Amygdala (tissue), 56 donors: ENCODE measurements at regions not wholly inside any gene's neighbourhood (a gene's known extent, or its start where the extent isn't known, plus 50 kb on each side); places are given as distances from the start of the nearest gene placed in this dataset.

ENCODE experiments used
- DNase-seq, 56 donors: peaks; one replicate each; lab custom pipeline; 2025; lab: John Stamatoyannopoulos, UW

DNA sequence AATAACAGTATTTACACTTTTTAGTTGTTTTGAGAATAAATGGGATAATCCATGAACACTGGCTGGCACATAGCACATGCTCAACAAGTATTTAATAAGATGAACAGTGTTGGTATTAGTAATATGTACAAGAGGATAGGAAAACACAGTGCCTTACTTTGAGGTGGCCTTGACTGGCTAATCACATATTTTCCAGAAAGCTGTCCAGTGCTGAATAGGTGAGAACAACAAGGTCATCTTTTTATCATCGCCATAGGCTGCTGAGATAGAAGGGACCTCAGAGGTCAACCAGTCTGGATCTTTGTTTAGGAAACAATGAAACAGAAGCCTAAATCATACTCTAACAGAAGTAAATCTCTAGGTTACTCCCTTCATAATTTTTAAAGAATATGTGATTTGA, 89.7 kb upstream of the BCL9 start:
- no peak for DNase-seq

DNA sequence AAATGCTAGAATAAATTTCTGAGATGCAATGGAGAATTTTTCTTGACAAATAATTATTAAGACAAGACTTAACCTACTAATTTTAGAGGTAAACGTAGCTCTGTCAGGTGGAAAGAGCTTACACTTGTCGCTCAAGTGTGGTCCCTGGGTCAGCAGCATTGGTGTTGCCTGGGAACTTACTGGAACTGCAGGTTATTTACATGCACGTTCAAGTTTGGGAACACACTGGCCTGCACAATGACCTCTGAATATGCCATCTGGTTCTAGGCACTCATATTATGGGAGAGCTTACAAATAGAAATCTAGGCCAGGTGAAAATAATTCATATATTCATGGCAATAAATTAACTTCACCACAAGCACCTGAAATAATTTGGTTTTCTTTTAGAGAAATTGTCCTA, 88.5 kb upstream of the BCL9 start:
- no peak for DNase-seq

DNA sequence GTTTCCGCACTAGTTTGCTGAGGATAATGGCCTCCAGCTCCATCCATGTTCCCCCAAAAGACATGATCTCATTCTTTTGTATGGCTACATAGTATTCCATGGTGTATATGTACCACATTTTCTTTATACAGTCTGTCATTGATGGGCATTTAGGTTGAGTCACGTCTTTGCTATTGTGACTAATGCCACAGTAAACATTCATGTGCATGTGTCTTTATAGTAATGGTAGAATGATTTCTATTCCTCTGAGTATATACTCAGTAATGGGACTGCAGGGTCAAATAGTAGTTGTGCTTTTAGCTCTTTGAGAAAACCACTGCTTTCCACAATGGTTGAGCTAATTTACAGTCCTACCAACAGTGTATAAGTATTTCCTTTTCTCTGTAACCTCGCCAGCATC, 78.3 kb upstream of the BCL9 start:
- DNase-seq: no peak

DNA sequence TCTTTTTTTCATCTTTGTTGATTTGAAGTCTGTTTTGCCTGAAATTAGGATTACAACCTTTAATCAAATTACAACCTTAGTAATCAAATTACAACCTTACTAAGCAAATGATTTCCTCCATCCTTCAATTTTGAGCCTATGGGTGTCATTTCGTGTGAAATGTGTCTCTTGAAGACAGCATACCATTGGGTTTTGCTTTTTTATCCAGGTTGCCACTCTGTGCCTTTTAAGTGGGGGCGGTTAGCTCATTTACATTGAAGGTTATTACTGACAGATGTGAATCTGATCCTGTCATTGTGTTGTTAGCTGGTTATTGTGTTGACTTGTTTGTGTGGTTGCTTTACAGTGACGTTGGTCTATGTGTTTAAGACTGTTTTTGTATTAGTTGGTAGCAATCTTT, 74.8 kb upstream of the BCL9 start:
- DNase-seq: no peak

DNA sequence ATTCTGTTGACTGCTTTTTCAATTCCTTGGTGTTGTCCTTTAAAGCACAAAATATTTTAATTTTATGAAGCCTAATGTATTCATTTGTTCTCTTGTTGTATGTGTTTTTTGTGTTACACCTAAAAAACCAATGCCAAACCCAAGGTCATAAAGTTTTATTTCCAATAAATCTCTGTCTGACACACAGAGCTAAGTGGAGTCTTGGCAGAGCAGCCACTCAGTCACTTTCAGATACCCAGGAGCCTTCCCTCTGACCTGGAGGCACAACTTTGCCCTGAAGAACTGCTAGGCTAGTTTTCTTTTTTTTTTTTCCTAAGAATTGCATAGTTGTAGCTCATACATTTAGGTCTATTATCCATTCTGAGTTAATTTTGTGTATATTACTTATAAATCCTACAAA, 71.2 kb upstream of the BCL9 start:
- DNase-seq: no peak

DNA sequence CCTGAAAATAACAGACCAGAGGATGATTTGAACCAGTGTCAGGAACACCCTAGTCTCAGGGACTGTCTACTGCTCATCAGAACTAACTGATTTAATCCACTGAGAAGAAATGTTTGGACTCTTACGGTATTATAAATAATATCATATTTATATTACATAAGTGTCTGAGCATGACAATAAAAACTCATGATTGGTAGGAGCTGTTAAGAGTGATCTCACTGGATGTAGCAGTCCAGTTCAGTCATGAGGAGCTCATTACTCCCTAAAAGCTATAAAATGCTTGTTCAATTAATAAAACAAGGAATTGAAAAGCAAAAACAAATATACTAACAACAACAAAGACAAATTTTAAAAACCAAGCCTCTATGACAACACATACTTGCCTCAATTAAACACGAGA, 68.8 kb upstream of the BCL9 start:
- DNase-seq: no peak

DNA sequence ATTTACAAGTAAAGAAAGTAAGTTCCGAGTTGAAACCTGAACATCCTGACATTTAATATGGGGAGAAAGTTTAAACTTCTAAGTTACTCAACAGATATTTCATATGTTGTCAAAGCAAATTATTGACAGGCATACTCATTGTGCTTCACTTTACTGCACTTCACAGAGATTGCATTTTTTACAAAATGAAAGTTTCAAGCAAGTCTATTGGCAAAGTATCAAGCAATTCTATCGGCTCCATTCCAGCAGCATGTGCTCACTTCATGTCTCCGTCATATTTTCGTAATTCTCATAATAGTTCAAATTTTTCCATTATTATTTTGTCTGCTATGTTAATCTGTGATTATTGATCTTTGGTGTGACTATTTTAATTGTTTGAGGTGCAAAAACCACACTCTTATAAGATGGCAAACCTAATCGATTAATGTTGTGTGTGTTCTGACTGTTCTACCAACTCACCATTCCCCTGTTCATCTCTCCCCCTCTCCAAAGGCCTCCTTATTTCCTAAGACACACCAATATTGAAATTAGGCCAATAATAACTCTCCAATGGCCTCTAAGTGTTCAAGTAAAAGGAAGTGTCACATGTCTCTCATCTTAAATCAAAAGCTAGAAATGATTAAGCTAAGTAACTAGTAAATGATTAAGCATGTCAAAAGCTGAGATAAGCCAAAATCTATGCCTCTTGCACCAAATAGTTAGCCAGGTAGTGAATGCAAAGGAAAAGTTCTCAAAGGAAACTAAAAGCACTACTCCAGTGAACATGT, 68.2 kb upstream of the BCL9 start:
- no peak for DNase-seq

DNA sequence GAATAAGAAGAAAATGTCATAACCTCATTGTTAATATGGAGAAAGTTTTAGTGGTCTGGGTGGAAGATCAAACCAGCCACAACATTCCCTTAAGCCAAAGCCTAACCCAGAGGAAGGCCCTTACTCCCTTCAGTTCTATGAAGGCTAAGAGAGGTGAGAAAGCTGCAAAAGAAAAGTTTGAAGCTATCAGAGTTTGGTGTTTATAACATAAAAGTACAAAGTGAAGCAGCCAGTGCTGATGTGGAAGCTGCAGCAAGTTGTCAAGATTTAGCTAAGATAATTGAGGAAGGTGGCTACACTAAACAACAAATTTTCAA, 67.6 kb upstream of the BCL9 start:
- no peak for DNase-seq

DNA sequence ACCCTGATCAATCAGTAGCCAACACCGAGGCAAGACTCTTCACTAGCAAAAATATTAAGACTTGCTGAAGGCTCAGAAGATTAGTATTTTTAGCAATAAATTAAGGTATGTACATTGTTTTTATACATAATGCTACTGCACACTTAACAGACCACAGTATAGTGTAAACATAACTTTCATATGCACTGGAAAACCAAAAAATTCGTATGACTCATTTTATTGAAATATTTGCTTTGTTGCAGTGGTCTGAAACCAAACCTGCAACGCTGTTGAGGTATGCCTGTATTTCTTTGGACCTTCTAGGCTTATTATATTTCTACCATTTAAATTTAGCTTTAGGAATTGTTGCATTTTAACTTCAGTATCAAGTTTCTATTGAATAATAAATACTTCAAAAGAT, 65.8 kb upstream of the BCL9 start:
- DNase-seq: no peak

DNA sequence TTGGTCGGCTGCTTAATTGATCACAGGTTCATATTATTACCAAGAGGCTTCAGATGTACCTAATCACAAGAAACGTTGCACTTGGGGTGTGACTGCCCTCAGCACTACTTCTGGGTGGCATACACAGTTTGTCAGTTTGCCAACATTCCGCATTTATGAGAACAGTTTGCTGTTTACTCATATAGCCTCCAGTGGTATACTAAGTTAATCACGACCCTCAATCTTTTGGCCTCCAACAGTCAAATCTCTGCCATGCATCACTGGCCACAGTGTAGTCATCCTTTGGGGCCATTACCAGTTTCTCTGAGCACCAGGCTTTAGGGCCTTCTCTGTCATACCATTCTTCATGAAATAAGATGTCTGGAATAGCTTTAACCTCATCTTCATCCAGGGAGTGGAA, 62.8 kb upstream of the BCL9 start:
- DNase-seq: no peak

DNA sequence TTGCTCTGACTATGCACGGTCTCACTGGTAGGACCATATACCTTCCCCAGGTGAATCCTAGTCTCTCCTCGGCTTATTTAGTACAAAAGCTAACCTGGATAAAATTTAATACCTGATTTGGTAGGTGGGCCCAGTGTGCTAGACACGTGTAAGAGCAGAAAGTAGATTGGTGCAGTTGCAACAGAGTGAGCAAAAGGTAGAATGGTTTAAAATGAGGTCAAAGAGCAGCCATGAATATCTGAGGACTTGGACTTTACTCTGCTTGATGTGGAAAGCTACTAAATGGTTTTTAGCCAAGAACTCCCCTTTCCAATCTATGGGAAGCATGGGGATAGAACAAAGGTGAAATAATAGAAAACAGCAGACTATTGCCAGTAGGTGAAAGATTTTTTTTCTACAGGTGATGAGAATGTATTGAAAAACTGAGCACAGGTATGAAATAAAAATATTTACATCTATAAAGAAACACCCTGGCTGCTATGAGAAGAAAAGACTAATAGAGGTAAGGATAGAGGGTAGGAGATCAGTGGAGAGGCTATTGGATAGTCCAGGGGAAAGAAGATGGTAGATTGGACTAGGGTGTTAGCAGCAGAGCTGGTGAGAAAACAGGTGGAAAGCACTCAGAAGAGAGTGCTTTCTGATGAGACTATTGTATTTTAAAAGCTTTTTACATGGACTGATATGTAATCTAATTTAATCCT, 61.3 kb upstream of the BCL9 start:
- DNase-seq: no peak

DNA sequence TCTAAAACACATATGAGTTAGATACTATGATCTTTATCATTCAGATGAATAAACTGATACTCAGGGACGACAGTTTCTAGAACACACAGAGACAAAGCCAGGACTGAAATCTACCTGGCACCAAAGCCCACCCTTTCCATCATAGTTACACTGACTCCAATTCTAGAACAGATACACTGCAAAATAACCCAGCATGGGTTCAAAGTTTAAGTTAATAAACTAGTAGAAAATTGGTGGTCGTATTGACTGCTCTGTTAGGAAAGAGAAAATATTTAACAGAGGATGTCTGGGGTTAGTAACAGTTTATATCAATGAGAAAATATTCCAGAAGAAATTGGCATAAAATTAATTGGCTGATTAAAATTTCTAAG, 60.8 kb upstream of the BCL9 start:
- no peak for DNase-seq

DNA sequence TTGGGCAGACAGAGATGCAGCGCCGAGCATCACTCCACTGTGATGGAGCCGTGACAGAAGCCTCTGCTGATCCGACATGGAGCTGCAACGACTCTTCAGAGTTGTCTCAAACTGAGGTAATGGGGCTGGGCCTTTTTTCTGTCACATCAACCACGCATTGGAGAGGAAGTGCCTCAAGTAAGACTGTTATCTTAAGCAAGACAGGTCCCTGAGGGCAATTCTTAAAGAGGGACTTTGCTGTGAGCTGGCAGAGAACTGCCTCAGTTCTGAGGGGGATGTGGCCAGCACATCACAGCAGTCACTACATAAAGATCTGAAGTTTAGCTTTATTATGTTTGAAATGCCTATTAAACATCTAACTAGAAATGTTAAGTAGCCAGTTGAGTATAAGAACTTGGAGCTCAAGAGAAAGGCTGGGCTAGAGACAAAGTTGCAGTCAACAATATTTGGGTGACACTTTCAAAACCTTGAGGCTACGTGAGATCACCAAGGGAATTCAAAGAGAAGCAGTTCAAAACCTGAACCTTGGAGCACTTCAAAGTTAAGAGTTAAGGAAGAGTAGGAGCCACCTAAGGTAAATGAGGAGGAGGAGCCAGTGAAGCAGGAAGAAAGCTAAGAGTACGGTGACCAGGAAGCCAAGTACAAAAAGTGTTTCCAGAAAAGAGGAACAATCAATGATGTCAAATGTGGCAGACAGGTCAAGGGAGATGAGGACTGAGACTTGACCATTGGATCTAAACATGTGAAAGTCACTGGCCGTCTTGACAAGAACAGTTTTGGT, 54.2 kb upstream of the BCL9 start:
- no peak for DNase-seq

DNA sequence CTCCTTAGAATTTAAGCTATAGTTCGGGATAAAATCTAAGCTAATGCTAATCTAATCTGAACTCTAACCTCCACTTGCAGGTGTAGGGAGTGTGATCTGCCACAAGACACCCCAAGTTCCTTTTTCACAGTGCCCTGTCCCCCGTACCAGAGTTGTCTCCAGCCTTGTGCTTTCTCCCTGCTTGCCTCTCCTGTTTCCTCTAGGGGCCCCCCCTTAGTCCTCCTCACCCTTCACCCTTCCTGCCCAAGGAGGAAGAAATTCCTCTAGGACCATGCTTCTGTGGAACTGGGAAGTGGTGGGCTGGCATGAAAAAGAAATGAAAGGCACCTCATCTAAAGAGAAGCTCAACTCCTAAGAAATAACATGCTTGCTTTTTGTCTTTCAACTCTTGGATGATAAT, 50.2 kb upstream of the BCL9 start:
- no peak for DNase-seq
